PC-3 (cell line): ENCODE measurements at regions not wholly inside any gene's neighbourhood (a gene's known extent, or its start where the extent isn't known, plus 50 kb on each side); places are given as distances from the start of the nearest gene placed in this dataset.

Experiments
- ATAC-seq: fragments of 200-7000 bp; cut with Tn5 transposase; 2 replicates; pipeline ENCODE4 v1.9.1; 2020; ENCODE audit warnings: mild to moderate bottlenecking, moderate library complexity
- BruUV-seq: library from RNA; stranded (reverse); fragments of 400-500 nt; replicated peaks from 2 replicates; lab custom pipeline; 2021; lab: Mats Ljungman, UMichigan
- CTCF ChIA-PET: fragments of 300-600 bp; sonication (Branson Sonifier 250); formaldehyde crosslinking; loops from one replicate; lab custom pipeline; 2022; ENCODE audit warnings: antibody characterized with exemption; lab: Charles Lee
- POLR2A ChIA-PET: fragments of 300-600 bp; sonication (Branson Sonifier 250); formaldehyde crosslinking; loops from one replicate; lab custom pipeline; 2022; ENCODE audit warnings: antibody characterized with exemption; ENCODE audit not compliant: unreplicated experiment; lab: Charles Lee
- DNase-seq: peaks from one replicate; pipeline ENCODE4 v3.0.0-alpha.2; 2015
- H2AFZ ChIP-seq: fragments of 300-600 bp; sonication (generic); 2 replicates; pipeline ENCODE4 v1.6.0; 2016; ENCODE audit warnings: antibody characterized with exemption, low read length
- H3F3A ChIP-seq: fragments of 300-600 bp; sonication (generic); one replicate; pipeline ENCODE4 v1.6.0; 2017; ENCODE audit warnings: antibody characterized with exemption, low read length, control low read depth, mild to moderate bottlenecking; ENCODE audit not compliant: unreplicated experiment
- H3K27ac ChIP-seq: fragments of 300-600 bp; sonication (generic); 2 replicates; pipeline ENCODE4 v1.5.1; 2016; ENCODE audit warnings: mild to moderate bottlenecking, low read length
- H3K27me3 ChIP-seq: fragments of 300-600 bp; sonication (generic); 2 replicates; pipeline ENCODE4 v1.6.1; 2016; ENCODE audit warnings: low read length, mixed read lengths
- H3K36me3 ChIP-seq: fragments of 300-600 bp; sonication (generic); 2 replicates; pipeline ENCODE4 v1.6.1; 2016; ENCODE audit warnings: low read depth, mixed run types, low read length, mixed read lengths
- H3K4me1 ChIP-seq: fragments of 300-600 bp; sonication (generic); 2 replicates; pipeline ENCODE4 v1.5.1; 2016; ENCODE audit warnings: low read length; ENCODE audit not compliant: insufficient read depth
- H3K4me2 ChIP-seq: fragments of 300-600 bp; sonication (generic); 2 replicates; pipeline ENCODE4 v1.6.0; 2016; ENCODE audit warnings: low read length
- H3K4me3 ChIP-seq: fragments of 300-600 bp; sonication (generic); 2 replicates; pipeline ENCODE4 v1.5.1; 2016; ENCODE audit warnings: mild to moderate bottlenecking, low read length, mixed read lengths
- H3K79me2 ChIP-seq: fragments of 300-600 bp; sonication (generic); 2 replicates; pipeline ENCODE4 v1.6.1; 2017; ENCODE audit warnings: low read length, mixed read lengths
- H3K9ac ChIP-seq: fragments of 300-600 bp; sonication (generic); 2 replicates; pipeline ENCODE4 v1.6.0; 2016; ENCODE audit warnings: mild to moderate bottlenecking, low read length
- H3K9me2 ChIP-seq: fragments of 300-600 bp; sonication (generic); replicated peaks from 2 replicates; pipeline ENCODE4 v1.6.1; 2016; ENCODE audit warnings: mixed run types, low read length, mixed read lengths
- H3K9me3 ChIP-seq: fragments of 300-600 bp; sonication (generic); 2 replicates; pipeline ENCODE4 v1.6.1; 2016; ENCODE audit warnings: low read length, mixed read lengths
- H4K20me1 ChIP-seq: fragments of 300-600 bp; sonication (generic); 2 replicates; pipeline ENCODE4 v1.6.1; 2016; ENCODE audit warnings: low read length, mixed read lengths
- CTCF ChIP-seq: fragments of 300-600 bp; sonication (generic); conservative IDR thresholded peaks from 2 replicates; pipeline ENCODE4 v1.5.1; 2017; ENCODE audit warnings: antibody characterized with exemption, low read depth, mild to moderate bottlenecking, low read length
- EZH2 ChIP-seq: fragments of 300-600 bp; sonication (generic); IDR thresholded peaks from one replicate; pipeline ENCODE4 v1.6.1; 2017; ENCODE audit warnings: antibody characterized with exemption, mild to moderate bottlenecking, low read length; ENCODE audit not compliant: unreplicated experiment
- EZH2phosphoT487 ChIP-seq: fragments of 300-600 bp; sonication (generic); IDR thresholded peaks from 2 replicates; pipeline ENCODE4 v1.6.1; 2018; ENCODE audit warnings: mild to moderate bottlenecking, antibody characterized with exemption, low read length, borderline replicate concordance
- intact Hi-C: fragments of 100-400 bp; cut with micrococcal nuclease; formaldehyde crosslinking; loops from 2 replicates; pipeline ENCODE4 v1.9.0; 2023

GRCh38 chrX:111006116-111006515, 89.9 kb upstream of the PAK3 start:
- no peaks in the 10 kb centered on the region for H3F3A ChIP-seq
- no peak overlapping the region for H2AFZ ChIP-seq
- no peaks in the 10 kb centered on the region for H4K20me1 ChIP-seq
- no peaks in the 10 kb centered on the region for H3K36me3 ChIP-seq
- intact Hi-C loops = no loop called here
- no TSS peak for BruUV-seq
- TF ChIP-seq EZH2phosphoT487 = no peak
- TF ChIP-seq CTCF = no peak
- no peak for TF ChIP-seq EZH2
- H3K27me3 ChIP-seq = no peaks in the 10 kb centered on the region
- H3K4me1 ChIP-seq = no peaks in the 10 kb centered on the region
- ChIA-PET CTCF (no interaction called here), POLR2A (no interaction called here)
- H3K9me3 ChIP-seq = no peaks in the 10 kb centered on the region
- no peaks in the 10 kb centered on the region for H3K79me2 ChIP-seq
- no peak overlapping the region for H3K4me2 ChIP-seq
- H3K27ac ChIP-seq = no peak overlapping the region
- no peak for DNase-seq
- H3K9me2 ChIP-seq = no peaks in the 10 kb centered on the region
- no peak overlapping the region for H3K4me3 ChIP-seq
- ATAC-seq = no peak
- H3K9ac ChIP-seq = no peak overlapping the region

GRCh38 chrX:111005166-111005565, 90.8 kb upstream of the PAK3 start:
- Histone ChIP-seq H2AFZ (no peak overlapping the region), H3K9me2 (no peaks in the 10 kb centered on the region), H3F3A (no peaks in the 10 kb centered on the region), H3K27me3 (no peaks in the 10 kb centered on the region), H3K9me3 (no peaks in the 10 kb centered on the region), H3K4me1 (no peaks in the 10 kb centered on the region), H3K9ac (no peak overlapping the region), H3K79me2 (no peaks in the 10 kb centered on the region), H4K20me1 (no peaks in the 10 kb centered on the region), H3K4me3 (no peak overlapping the region), H3K4me2 (no peak overlapping the region), H3K27ac (no peak overlapping the region), H3K36me3 (no peaks in the 10 kb centered on the region)
- intact Hi-C loops = no loop called here
- no peak for DNase-seq
- no peak for ATAC-seq
- no TSS peak for BruUV-seq
- POLR2A ChIA-PET = no interaction called here
- TF ChIP-seq EZH2phosphoT487 = no peak
- no peak for TF ChIP-seq CTCF
- TF ChIP-seq EZH2 = no peak
- CTCF ChIA-PET = no interaction called here

- Histone ChIP-seq H3K36me3 (no peaks in the 10 kb centered on the region), H3K79me2 (no peaks in the 10 kb centered on the region), H3K4me2 (no peak overlapping the region), H4K20me1 (no peaks in the 10 kb centered on the region), H3K4me3 (no peak overlapping the region), H3K27me3 (no peaks in the 10 kb centered on the region), H3K9me3 (no peaks in the 10 kb centered on the region), H3K27ac (no peak overlapping the region), H3K9me2 (no peaks in the 10 kb centered on the region), H3K4me1 (no peaks in the 10 kb centered on the region), H3K9ac (no peak overlapping the region), H2AFZ (no peak overlapping the region), H3F3A (no peaks in the 10 kb centered on the region)
- no peak for ATAC-seq
- intact Hi-C loops = no loop called here
- TF ChIP-seq EZH2phosphoT487 = no peak
- TF ChIP-seq EZH2 = no peak
- no peak for TF ChIP-seq CTCF
- DNase-seq = no peak
- POLR2A ChIA-PET = no interaction called here
- BruUV-seq = no TSS peak
- CTCF ChIA-PET = interaction anchor here (0.6 kb wide), 1 partner anchor 97 kb away, joined by 3 read pairs; no protein-coding TSS in a partner anchor
Measured at GRCh38 chrX:111003118-111003517, 92.9 kb upstream of the PAK3 start.
